GM21381 (cell line): ENCODE measurements at regions not wholly inside any gene's neighbourhood (a gene's known extent, or its start where the extent isn't known, plus 50 kb on each side); places are given as distances from the start of the nearest gene placed in this dataset.
"Not testable (repeated sequence)": the region's sequence is repeated elsewhere in the genome, so short reads cannot be mapped to it uniquely, and the experiment has no call there.

ENCODE experiments used
- ATAC-seq: cut with Tn5 transposase; IDR thresholded peaks from one replicate; pipeline ENCODE4 v1.9.1; 2021; ENCODE audit warnings: mild to moderate bottlenecking, moderate library complexity; ENCODE audit not compliant: unreplicated experiment

DNA sequence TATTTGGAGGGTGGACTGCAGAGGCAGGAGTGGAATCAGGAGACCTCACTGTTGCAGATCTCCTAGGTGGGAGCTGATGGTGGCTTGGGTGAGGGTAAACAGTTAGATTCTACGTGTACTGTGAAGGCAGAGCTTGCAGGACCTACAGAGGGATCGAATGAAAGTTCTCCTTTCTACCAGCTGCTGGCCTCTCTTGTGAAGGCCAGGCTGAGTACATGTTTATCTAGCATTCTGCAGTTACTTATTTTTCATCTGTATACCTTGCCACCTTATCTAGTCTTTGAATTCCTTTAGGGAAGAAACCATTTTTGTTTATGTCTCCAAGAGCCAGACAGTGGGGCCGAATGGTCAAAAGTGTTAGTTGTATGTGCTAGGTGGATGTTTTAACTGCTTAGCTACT, 57.6 kb downstream of the PTTG1 start:
- no peak for ATAC-seq

DNA sequence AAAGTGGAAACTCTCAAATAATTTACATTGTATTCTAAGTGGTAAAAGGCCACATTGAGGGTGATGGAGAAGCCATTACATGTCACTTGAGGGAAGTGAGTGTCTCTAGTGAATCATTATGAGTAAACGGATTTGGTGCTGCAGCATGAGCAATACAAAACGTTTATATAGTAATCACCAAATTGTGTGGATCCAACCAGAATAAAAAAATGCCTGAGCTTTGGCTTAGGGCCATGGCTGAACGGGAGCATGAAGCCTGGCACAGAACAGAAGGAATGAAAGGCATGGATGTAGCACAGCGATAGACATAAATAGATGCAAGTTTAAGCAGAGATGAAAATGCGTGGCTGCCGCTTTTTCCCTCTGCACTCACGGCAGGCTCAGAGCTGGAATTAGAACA, 58.3 kb downstream of the PTTG1 start:
- no peak for ATAC-seq

DNA sequence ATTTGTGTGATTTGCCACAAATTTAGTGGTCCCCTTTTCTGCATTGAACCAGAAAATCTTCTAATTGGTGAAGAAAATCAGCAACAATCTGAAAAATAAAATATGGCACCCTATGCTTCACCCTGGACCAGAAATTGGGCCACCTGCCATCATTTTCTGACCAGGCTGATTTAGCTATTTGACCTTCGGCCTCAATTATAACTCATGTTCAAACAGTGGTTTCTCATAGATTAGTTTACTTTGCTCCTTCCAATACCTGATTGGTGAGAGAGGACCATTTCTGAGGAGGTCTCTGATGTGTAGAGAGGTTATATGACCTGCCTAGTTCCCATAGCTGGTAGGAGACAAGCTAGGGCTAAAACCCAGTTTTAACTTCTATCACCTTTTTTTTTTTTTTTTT, 59.0 kb downstream of the PTTG1 start:
- ATAC-seq = no peak

DNA sequence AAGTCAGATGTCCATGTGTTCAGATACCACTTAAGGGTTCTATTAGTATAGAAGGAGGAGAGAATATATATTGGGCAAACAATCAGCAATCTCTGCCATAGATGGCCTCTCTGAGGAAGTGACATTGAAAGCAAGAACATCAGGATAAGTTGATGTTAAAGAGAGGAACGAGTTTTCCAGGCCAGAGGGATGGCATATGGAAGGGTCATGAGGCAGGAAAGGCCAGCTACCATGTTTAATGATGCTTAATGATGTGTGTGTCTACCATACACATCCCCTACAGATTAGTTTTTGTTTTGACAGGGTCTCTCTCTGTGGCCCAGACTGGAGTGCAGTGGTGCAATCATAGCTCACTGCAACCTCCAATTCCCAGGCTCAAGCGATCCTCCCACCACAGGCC, 63.0 kb downstream of the PTTG1 start:
- no peak for ATAC-seq

DNA sequence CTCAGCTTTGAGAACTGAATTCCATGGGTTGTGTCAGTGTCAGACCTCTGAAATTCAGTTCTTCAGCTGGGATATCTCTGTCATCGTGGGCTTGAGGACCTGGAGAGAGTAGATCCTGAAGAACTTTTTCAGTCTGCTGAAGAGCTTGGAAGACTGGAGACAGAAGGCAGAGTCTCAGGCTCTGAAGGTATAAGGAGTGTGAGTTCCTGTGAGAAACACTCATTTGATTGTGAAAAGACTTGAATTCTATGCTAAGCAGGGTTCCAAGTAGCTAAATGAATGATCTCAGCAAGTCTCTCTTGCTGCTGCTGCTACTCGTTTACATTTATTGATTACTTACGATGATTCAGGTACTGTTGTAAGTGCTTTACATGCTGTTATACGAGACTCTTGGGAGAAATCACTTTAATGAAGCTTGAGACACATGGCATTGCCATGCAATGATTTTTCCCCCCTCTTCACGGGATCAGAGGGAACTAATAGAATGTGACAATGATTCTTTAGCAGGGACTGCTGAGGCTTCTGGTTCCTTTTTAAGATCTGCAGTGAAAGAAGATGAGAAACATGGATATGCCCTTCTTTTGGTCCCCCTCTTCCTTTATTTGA, 63.8 kb downstream of the PTTG1 start:
- no peak for ATAC-seq

DNA sequence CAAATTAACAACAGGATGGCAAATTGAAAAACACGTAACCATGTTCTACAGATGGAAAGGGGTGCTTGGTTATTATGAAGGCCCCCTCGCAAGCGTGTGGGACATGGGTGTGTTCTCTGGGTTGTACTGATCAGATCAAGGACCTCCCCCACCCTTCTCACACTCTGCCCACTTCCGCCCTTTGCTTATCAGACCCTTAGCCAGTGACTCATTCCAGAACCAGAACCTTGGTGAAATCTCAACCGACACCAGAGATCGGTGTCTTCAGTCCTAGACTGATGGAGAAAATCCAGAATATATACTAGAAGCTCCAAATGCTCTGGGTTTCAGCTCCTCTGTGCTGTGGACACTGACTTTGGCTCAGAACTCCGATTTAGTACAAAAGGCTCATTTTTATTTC, 64.9 kb downstream of the PTTG1 start:
- peak; percentile 80 for ATAC-seq

DNA sequence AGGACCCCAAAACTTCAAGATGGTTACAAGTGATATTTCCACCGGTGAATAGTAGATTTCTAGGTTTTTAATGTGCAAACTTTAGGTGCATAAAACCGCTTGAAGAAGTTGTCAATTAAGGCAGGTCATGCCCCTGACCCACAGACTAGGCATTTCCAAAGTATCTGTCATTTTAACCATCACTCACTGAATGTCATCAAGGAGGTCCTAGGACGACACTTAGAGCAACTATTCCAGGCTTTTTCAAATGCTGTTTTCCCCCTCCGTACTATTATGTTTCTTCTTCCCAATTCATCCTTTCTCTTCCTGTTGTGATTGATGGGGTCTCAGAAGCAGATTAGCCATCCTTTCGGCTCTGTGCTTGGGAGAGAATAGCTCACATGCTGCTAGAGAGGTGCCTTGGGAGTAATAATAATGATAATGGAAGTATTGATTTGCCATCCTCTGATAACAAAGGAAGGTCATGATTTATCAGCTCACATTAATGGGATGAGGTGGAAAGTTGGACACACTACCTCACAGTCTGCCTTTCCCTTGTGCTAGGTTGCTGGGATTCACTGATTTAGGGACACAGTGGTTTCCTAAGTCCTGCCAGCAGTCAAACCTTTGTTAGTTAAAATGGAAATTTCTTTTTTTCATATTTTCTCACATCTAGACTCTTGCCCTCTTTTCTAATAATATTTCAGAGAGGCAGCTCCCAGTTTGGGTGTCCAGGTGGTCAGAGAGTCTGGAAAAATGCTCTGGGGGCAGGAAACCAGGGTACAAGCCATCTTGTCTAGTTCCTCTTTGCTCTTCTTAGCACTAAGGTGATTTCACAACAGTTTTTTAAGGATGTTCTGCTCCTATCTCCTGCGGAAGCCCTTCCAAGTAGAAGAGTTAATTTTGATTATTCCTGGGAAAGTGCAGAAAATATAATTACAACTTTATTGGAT, 67.0 kb downstream of the PTTG1 start:
- no peak for ATAC-seq

DNA sequence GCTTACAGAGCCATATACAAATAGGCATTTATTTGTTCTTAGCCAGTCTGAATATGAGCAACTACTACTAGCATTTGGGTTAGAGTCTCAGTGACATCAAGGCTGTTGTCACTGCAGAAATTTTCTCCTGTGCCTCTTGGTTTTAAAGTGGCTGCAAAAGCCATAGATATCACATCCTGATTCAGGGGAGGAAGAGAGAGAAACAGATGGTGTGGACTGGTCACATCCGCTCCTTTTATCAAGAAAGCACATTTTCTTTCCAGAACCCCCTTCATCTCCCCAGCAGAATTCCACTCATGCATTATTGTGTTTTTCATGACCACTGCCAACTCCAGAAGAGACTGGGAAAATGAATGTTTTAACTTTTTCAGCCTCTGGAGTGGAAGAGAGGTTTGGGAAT, 69.8 kb downstream of the PTTG1 start:
- no peak for ATAC-seq

DNA sequence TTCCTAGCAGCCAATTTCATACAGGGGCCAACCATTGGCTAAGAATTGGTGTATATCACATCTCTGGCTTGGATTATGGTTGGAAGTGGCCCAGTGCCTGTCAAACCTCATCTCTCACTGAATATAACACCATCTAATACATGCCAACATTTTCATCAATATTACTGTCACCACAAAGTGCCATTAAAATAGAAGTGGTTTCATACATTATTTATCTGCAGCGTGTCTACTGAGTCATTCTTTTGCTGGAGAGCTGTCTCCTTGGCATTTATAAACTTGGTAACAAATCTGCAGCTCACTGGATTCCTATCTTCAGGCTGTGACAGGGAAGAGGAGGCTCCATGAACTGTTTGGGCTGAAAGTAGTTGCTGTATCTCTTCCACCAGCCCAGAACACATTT, 70.9 kb downstream of the PTTG1 start:
- ATAC-seq = no peak

DNA sequence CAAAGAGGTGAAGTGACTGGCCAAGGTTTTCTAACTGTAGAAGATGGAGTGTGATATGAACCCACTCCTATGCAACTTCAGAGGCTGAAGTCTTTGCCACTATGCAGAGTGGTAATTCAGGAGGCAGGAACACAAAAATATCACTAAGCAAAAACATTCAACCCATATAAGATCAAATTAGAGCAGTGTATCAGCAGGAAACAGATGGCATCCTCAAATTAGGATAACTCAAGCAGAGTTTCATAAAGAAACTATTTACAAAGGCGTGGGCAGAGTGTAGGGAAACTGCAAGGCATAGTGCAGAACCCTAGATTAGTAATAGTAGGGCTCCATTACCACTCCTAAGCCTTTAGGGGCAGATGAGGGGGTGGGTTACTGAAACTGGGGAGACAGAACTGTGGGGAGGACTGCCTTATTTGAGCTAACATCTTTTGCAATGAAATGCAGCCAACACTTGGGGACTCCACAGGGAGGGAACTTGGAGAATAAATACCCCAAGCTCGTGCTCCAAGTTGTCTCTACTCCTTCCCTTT, 72.2 kb downstream of the PTTG1 start:
- ATAC-seq = no peak

DNA sequence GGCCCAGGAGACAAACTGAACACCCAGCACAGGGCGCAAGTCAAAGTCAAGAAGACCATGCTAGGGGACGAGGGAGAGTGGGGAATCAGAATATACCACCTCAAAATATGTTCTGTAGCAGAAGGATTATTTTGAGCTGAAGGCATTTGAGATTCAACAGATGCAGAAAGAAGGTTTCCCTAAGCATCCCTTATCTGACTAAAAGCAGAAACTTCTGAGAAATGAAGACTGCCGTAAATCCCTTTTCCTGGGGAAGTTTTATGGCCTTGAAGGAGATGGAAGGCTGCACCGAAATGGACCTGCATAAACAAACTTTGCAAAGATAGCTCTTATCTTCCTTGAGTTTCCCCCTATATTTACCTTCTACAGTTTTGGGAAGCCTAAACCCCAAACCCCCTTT, 72.8 kb downstream of the PTTG1 start:
- no peak for ATAC-seq

DNA sequence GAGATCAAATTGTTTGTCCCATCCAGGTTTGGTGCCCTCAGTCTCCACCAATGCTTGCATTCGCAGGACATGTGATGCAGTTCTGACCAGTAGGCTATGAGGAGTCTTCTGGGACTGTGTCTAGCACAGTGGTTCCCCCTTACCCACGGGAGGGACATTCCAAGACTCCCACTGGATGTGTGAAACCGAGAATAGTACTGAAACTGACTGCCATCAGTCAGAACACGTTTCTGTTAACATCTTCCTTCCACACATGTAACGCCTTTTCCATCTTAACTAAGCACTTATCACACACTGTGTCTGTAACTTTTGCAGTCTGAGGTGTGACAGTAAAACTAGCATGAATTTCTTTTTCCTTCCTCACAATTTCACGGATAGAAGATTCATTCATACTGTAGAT, 74.7 kb downstream of the PTTG1 start:
- peak; percentile 53 for ATAC-seq

DNA sequence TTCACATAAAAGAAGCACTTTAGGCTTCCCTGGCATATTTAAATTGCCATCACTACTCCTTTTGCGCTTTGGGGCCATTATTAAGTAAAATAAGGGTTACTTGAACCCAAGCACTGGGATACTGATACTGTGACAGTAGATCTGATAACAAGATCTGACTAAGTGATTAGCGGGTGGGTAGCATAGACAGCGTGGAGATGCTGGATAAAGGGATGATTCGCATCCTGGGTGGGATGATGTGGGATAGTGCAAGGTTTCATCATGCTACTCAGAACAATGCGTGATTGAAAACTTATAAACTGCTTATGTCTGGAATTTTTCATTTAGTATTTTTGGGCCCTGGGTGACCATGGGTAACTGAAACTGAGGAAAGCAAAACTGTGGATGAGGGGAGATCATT, 75.1 kb downstream of the PTTG1 start:
- no peak for ATAC-seq

DNA sequence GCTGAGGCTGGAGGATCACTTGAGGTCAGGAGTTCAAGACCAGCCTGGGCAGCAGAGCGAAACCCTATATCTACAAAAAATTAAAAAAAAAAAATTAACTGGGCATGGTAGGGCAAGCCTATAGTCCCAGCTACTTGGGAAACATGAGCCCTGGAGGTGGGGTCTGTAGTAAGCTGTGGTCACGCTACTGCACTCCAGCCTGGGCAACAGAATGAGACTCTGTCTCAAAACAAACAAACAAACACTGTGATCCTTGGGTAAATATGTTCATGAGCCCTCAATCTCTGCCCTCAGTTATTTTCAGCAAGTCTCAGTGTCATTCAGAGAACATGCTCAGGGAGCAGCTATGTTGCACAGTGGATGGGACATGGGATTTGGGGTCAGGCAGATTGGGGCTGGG, 76.2 kb downstream of the PTTG1 start:
- ATAC-seq = no peak

DNA sequence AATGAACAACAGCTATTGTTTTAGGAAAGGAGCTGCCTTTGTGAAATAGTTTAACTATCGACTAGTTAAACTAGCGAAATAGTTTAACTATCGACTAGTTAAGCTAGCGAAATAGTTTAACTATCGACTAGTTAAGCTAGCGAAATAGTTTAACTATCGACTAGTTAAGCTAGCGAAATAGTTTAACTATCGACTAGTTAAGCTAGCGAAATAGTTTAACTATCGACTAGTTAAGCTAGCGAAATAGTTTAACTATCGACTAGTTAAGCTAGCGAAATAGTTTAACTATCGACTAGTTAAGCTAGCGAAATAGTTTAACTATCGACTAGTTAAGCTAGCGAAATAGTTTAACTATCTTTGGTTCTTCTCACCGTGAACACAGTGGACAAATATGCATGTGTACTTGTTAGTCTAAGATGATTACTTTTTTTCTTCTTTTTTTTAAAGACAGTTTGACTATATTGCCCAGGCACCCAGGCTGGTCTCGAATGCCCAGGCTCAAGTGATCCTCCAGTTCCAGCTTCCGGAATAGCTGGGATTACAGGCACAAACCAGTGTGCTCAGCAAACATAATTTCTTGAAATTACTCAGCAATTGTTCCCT, 76.9 kb downstream of the PTTG1 start:
- ATAC-seq = not testable (repeated sequence)

DNA sequence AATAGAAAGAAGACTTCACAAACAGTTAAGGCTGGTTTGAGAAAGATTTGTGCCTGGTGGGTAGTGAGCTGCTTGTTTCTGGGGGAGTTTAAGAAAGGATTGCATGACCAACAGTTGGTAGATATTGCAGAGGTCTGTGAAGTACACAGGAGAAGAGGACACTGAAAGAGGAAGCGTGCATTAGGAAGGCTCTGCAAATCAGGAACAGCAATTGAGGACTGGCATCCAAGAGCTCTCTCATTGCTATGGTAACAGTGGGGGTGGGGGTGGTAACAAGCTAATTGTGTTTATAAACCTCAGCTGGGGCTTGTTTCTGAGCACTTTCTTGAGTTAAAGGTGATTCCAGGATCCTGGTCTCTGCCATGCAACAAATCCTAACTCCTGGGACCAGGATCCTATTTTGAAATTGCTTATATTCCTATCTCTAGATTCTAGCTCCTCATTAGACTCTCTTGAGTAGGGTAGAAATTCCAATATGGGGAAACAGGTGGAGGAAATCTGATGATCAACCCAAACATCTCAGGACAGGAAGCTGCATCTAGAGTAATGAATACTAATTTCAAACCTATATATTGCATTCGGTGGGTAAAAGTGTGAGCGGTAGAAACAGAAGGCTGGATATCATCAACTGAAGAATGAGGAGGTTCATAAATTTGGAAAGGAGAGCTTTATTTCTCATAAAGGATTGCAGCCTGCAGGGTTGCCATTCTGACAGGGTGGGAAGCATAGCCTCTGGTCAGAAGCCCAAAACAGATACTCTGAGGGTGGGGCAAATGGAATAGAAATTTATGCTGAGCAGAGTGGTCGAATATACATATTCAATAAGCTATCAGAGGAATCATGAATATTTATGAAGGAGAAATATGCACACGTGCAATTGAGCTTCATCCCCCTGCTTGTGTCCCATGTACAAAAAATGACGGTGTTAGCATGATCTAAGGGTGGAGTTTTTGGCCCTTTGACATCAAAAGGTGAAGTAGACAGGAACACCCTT, 79.4 kb downstream of the PTTG1 start:
- ATAC-seq = no peak

DNA sequence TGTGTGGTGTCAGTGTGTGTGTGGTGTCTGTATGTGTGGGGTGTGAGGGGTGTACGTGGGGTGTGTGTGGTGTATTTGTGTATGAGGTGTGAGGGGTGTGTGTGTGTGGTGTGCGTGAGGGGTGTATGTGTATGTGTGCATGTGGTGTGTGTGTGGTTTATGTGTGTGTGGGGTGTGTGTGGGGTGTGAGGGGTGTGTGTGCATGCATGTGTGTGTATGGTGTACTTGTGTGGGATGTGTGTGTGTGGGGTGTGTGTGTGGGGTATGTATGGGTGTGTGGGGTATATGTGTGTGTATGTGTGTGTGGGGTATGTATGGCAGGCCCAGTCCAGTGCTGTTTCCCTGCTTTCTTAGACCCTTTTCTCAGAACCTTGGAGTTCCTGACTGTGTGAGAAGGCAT, 83.3 kb downstream of the PTTG1 start:
- no peak for ATAC-seq

DNA sequence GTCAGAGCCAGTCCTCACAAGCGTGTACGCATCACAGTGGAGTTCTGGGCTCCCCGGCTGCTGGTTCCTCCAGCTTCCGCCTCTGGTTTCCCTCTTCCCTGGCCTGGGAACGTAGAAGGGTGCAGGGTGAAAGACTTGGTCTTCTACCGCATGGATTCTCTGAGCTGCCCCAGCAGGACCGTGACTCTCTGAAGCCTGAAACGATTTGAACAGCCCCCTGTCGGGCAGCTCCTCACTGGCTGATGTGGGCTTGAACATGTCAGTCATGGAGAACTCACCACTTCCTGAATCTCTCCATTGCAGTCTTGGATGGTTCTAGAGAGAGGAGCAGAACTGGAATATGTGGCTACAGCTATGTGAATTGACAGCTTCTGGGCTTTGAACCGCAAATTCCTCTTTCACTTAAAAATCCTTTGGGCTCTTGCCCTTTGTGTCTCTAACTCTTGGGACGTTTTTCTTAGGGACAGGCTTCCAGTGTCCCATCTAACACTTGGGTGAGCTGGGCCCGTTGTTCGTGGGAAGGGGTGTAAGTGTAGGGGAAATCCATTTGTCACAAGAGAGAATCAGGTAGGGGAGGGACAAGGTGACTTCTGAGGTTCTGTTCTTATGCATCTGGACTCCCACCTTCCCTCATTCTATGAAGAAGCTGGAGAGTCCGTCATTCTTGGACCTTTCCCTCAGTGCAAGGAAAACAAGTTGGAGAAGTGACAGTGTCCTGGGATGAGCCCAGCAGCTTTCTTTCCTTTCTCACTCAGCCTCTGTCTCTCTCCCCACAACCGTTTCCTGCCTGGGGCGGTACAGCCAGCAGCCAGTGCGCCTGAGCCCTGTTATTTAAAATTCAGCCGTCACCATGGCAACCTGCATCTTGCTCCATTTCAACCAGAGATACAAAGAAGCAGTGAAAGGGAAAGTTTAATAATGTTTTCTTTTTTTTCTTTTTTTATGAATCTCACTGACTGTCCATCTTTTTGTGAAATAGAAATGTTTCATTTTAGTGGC, 84.7 kb downstream of the PTTG1 start:
- peak; percentile 79 for ATAC-seq

DNA sequence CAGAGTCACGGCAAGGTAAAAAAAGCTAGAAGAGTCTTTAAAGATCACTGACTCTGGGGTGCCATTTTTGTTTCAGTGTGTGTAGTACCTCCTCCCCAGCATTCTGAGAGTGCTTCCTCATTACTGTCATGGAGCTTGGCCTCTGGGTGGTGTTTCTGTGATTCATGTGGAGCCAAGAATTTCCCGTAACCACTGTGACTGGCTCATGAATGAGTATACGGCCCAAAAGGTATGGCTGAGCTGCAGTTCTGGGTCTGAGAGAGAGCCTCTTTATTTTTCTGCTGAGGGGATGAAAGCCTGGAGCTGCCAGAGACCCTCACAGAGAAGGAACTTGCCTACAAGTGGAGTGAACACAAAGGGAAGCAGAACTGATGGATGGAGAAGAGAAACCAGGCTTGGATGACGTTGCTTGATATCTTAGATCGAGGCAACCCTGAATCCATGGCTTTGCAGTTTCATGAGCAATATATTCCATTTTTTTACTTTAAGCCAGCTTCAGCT, 85.6 kb downstream of the PTTG1 start:
- no peak for ATAC-seq
